Stimulated activated CD8-positive, alpha-beta memory T cell treated with anti-CD3 and anti-CD28 coated beads, Interleukin-7, amount 100 ng/mL, for 4 hours (primary cell): ENCODE measurements at regions not wholly inside any gene's neighbourhood (a gene's known extent, or its start where the extent isn't known, plus 50 kb on each side); places are given as distances from the start of the nearest gene placed in this dataset.

Experiments
- DNase-seq, 2 donors: peaks; one replicate each; pipeline ENCODE4 v3.0.0-alpha.2; 2020; ENCODE audit warnings: low read depth in 2 of 2

DNA sequence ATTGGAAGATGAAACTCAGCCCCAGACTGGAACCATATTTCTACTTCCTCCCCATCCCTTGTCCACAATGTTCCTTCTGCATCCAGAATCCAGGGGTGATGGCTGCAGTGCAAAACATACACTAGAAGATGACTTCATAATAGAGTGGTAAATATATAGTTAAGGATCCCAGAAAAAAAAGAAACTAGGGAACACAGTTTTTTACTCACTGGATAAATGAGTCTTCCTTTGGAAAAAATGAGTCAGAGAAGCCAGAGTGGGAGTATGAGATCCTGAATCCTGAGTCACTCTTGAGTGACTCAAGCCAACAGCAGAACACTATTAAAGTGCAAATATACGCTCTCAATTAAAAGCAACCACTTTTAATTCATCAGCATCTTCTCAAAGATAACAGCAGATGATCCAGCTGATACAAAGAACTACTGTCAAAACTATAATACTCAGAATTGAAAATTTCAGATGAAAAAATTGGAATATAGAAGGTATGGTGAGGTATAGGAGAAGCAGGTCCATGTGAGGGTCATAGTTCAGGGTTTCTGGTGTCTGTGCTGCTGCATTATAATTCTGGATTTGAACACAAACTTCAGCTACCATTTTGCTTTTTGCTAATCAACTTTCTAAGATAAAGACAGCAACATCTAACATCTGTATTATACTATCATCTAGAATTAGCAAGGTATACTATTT is 987.2 kb upstream of the CDH2 start:
- no peak for DNase-seq

DNA sequence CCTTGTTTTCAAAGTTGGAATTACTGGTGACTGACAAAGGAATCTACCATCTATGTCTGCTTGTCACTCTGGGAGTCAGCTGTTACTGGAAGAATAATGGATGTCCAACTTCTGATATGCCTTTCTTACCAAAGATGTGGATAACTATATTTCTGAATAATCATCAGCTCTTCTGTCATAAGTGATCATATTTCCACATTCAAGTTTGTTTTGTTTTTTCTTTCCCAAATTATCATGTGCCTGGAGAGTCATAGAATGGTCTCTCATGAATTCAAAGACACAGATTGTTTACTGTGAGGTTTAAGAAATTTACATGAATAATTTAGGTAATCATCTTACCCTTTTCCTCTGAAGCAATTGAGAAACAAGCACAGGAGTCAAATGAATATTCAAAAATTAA is 986.7 kb upstream of the CDH2 start:
- DNase-seq = no peak

GRCh38 chr18:29161429-29161828 is 984.5 kb upstream of the CDH2 start:
- DNase-seq = no peak

DNA sequence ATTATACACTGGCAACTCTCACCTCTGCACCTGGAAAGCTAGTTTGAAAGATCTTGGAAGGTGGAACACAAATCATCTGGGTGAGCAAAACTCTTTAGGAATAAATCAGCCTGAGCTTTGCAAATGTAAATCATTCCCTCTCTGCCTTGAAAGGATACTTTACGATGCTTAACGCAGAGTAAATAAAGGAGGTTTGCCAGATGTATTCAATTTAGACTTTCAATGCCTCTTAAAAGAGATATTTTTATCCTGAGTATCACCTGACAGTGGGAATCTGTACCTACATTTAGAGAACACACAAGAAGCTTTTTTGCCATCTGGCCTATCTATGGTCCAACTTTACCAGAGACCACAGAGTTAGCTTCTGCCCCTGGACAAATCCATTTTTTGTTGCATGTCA is 983.2 kb upstream of the CDH2 start:
- DNase-seq = no peak

DNA sequence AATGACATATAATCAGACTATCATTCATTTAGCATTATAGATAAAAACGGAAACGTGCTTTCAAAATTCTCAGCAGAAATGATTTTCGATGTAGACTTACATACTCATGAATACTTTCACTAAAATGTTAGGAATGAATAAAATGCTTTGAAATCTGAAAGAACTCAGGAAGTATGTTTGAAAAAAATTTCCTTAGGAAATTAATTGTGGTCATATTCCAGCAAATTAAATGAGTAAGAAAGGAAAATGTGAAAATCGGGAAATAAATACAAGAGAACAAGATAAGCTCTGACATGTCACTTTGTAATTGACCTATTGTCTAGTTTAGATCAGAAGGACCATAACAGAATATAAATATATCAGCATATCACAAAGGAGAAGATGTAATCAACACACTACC is 981.0 kb upstream of the CDH2 start:
- no peak for DNase-seq

DNA sequence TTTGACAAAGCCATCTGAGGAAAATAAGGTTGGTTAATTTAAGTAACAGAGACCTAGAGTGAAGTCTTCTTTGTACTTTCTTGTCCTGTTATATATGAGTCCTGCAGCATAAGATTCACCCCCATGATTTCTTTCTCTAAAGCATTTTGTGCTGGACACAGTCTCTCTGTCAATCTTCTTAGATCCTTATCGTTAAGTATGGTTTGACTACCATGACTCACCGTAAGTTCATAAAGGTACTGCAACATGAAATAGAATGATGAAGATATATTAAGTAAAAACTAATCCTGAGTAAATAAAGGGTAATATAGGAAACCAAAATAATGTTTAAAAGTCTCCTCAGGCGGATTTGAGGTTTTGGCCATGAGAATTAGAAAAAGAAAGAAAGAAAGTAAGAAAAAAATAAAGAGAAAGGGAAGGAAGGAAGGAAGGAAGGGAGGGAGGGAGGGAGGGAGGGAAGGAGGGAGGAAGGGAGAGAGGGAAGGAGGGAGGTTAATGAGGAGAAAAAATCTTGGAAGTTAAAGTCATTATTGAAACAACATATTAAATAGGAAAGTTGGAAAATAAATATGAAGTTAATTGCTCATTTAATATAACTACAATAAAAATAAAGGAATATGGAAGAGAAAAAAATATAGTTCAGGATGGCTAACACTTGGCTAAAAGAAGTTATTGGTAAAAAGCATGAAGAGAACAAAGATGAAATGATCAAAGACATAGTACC is 980.3 kb upstream of the CDH2 start:
- DNase-seq = no peak

DNA sequence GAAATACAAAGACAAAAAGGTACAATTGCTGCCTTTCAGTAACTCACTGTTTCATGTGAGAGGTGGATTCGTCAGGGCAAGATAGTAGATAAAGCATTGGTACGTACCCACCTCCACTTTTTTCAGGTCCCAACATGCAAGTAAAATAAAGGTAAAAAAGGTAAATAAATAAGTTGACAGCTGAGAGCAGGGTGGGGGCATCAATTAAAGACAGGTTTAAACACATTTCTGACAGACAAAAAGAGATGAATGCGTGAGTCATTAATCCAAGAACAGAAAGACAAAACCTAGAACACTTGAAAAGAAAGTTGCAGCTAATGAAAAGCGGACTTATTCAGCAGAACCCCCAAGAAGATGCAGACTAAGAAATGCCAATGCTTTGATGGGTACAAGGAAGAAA is 979.6 kb upstream of the CDH2 start:
- DNase-seq = no peak

GRCh38 chr18:29154758-29155725 is 978.1 kb upstream of the CDH2 start:
- DNase-seq = no peak

GRCh38 chr18:29154196-29154757 is 977.3 kb upstream of the CDH2 start:
- no peak for DNase-seq

GRCh38 chr18:29153091-29153490 is 976.2 kb upstream of the CDH2 start:
- no peak for DNase-seq

GRCh38 chr18:29147944-29148343 is 971.0 kb upstream of the CDH2 start:
- no peak for DNase-seq

GRCh38 chr18:29146068-29146467 is 969.1 kb upstream of the CDH2 start:
- DNase-seq = no peak

DNA sequence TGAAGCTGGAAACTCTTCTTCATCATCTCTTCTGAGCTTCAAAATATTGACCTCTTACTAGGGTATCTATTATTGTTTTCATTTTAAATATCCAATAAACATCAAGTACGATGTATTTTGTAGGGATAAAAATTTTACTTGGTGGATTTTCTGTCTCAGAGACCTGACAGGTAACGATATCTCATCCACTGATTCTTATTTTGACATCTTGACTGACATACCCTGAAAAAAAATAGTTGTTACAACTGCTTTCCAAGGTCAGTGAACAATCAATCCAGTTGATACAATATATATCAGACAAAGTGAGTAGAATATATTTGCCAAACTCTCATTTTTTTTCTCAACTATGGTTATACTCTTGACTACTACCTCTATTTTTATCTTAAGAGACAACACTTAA is 963.7 kb upstream of the CDH2 start:
- DNase-seq = no peak

DNA sequence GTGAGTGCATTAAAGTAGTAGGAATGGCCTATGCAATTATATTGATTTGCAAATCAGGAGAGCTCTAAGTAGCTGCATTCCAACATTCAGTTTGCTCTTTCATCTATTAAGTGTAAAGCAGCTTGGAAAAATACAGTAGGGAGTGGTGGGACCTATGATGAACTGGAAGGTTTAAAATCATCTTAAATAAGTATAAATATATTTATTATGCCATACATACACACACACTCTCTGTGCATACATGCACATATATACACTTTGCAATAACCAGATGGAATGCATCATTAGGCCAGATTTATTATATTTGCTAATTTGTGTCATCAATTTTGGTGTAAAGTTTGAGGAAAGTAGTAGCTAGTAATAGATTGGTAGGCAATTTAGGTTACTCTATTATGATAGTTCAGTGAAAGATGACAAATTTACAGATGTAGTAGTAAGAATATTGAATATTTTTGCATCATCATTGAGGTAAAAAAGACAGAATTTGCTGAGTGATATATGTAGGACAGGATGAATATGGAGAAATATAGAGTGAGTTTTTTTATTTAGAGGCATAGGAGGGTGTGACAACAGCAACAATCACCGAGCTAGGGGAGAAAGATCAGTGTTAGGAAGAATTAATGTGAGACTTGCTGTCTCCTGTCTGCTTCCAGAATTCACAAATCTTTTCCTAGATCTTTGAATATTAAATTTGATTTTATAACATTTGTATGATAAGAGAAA is 961.0 kb upstream of the CDH2 start:
- DNase-seq = no peak

DNA sequence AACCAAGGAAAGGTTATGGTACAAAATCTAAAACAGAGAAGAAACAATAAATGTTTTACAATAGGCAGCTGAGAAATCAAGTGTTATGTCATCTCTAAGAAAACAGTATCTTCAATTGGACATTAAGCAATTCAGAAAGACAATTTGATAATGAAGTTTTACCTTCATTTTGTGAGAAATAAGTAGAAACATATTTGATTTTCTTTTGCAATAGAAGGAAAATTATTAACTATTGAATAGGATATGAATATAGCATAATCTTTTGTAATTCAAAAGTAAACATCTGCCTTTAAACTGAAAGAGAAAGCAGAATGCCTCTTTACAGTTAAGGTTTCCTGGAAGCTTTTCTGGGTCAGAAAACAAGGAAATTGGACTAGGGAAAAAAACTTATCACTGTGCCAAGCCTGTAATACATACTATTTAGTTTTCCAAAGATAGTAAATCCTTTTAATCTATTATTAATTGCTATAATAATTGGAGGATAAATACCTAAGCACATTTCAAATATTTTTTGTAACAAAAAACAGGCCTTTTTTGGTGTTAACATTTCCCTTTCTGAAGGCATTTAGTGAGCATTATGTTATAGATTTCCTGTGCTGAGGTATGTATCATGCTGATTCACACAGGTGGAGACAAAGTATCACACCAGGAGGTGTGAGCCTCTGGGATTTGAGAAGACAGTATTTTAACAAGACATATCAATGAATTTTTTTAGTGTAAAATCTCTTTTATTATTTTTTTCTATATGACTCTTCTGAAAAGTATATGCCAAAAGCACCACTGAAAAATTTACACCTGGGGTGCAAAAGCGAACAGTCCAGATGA is 947.0 kb upstream of the CDH2 start:
- no peak for DNase-seq

- no peak for DNase-seq
Observed at GRCh38 chr18:29104671-29105070, 927.7 kb upstream of the CDH2 start.

- no peak for DNase-seq
Observed at GRCh38 chr18:29104227-29104626, 927.3 kb upstream of the CDH2 start.

GRCh38 chr18:29096079-29096770 is 919.3 kb upstream of the CDH2 start:
- DNase-seq = no peak

- peak in 1 of 2 donors; percentile 3 for DNase-seq
Observed at GRCh38 chr18:29087616-29088246, 910.8 kb upstream of the CDH2 start.
